ENCODE measurements at regions not wholly inside any gene's neighbourhood (a gene's known extent, or its start where the extent isn't known, plus 50 kb on each side); places are given as distances from the start of the nearest gene placed in this dataset.

DNA sequence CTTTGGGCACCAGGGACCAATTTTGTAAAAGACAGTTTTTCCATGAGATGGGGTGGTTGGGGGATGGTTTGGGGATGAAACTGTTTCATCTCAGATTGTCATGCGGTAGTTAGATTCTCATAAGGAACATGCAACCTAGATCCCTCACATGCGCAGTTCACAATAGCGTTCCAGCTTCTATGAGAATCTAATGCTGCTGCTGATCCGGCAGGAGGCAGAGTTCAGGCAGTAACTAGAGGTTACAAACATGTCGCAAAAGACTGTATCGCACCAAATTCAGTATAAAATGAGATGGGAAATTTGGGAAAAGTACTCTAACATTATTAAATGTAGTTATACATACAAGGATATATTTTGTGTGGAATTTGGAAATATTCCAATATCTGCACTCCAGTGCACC lies 213.2 kb upstream of the LRFN5 start:
- H3K27ac Mint-ChIP-seq, result no peak overlapping the region
- TF ChIP-seq, protein P1, sequence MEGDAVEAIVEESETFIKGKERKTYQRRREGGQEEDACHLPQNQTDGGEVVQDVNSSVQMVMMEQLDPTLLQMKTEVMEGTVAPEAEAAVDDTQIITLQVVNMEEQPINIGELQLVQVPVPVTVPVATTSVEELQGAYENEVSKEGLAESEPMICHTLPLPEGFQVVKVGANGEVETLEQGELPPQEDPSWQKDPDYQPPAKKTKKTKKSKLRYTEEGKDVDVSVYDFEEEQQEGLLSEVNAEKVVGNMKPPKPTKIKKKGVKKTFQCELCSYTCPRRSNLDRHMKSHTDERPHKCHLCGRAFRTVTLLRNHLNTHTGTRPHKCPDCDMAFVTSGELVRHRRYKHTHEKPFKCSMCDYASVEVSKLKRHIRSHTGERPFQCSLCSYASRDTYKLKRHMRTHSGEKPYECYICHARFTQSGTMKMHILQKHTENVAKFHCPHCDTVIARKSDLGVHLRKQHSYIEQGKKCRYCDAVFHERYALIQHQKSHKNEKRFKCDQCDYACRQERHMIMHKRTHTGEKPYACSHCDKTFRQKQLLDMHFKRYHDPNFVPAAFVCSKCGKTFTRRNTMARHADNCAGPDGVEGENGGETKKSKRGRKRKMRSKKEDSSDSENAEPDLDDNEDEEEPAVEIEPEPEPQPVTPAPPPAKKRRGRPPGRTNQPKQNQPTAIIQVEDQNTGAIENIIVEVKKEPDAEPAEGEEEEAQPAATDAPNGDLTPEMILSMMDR (IDR thresholded peaks at IDR 0.05; ENCODE audit: unreplicated experiment), result no peak
- no peaks in the 10 kb centered on the region for H3K36me3 Mint-ChIP-seq (ENCODE audit: insufficient read depth)
- H3K4me1 Mint-ChIP-seq (ENCODE audit: low read depth), result no peaks in the 10 kb centered on the region
- H3K27me3 Mint-ChIP-seq, result no peaks in the 10 kb centered on the region
- no peaks in the 10 kb centered on the region for H3K9me3 Mint-ChIP-seq (ENCODE audit: low read depth)
- H3K4me3 Mint-ChIP-seq (ENCODE audit: low read depth), result no peak overlapping the region
- no peak for DNase-seq (ENCODE audit: low spot score, unreplicated experiment)

DNA sequence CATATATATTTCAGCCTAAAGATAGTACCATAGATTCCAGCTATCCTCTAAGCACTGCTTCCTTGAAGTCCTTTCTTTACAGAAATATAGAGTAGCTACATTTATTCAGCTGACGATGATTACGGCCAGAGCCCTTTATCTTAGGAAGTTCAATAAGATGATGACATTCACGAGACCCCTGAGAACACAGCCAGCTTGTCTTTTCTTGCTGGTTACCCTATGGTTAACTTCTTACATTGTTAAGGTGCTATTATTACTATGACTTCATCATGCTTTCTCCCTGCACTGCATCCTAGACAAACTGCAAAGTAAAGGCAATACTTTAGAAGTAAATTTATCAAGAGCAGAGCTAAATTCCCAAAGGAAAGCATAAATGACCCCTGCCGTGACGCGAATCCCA lies 214.4 kb upstream of the LRFN5 start:
- Mint-ChIP-seq H3K27ac (no peak overlapping the region), H3K4me1 (ENCODE audit: low read depth) (no peaks in the 10 kb centered on the region), H3K27me3 (no peaks in the 10 kb centered on the region), H3K9me3 (ENCODE audit: low read depth) (no peaks in the 10 kb centered on the region), H3K36me3 (ENCODE audit: insufficient read depth) (no peaks in the 10 kb centered on the region), H3K4me3 (ENCODE audit: low read depth) (no peak overlapping the region)
- no peak for DNase-seq (ENCODE audit: low spot score, unreplicated experiment)
- TF ChIP-seq, protein P1 (IDR thresholded peaks at IDR 0.05; ENCODE audit: unreplicated experiment), result no peak

DNA sequence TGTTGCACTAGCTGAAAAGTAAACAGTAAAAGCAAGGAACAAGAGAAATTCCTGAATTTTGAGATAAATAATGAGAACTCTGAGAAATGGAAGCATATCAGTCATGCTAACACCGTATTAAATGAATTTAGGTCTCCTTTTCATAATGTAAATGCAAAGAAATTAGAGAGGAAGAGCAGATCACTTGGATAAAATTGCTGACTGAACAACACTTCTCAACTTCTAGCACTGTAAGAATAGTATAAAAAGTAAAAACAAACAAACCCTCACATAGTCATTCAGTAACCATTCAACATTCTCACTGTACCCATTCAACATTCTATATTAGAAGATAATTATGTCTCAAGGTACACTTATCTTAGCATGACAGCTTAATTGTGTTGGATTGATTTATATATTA lies 217.3 kb upstream of the LRFN5 start:
- no peak overlapping the region for H3K27ac Mint-ChIP-seq
- no peaks in the 10 kb centered on the region for H3K27me3 Mint-ChIP-seq
- H3K9me3 Mint-ChIP-seq (ENCODE audit: low read depth), result no peaks in the 10 kb centered on the region
- no peaks in the 10 kb centered on the region for H3K4me1 Mint-ChIP-seq (ENCODE audit: low read depth)
- no peak for DNase-seq (ENCODE audit: low spot score, unreplicated experiment)
- TF ChIP-seq, protein P1 (IDR thresholded peaks at IDR 0.05; ENCODE audit: unreplicated experiment), result no peak
- H3K36me3 Mint-ChIP-seq (ENCODE audit: insufficient read depth), result no peaks in the 10 kb centered on the region
- H3K4me3 Mint-ChIP-seq (ENCODE audit: low read depth), result no peak overlapping the region

DNA sequence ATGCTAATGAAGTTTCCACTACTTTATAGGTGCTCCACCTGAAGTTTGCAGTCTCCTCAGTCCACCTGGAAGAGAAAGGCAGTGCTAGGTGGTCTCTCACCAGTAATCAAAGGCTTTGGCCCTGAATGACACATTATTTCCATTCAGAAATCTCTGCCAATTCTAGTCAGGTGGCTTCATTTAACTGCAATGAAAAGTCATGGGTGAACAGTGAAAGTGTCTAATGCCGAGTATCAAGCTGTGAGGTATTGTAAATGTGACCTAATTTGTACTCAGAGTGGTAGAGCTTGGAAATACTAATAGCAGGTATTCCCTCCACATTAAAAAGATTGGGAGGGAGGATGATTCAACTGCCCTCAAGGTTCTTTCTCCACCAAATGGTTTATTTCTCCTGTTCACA lies 220.9 kb upstream of the LRFN5 start:
- DNase-seq (ENCODE audit: low spot score, unreplicated experiment), result no peak
- H3K4me1 Mint-ChIP-seq (ENCODE audit: low read depth), result no peaks in the 10 kb centered on the region

DNA sequence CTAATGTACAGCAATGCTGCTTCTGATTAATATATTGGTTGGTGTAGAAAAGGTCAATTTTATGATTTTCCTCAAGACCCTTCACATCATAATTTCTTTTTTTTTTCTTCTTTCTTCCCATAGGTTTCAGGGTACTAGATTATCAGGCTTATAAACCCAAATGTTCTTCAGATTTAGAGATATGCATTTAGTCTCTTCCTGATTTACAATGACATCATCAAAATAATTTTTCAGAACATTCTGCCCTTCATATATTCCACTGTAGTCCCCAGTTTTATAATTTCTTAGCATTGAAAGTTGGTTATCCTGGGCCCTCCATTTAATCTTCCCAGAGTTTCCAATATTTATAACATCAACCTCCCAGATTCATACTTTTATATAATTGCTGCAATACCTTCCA lies 226.7 kb upstream of the LRFN5 start:
- TF ChIP-seq, protein P1 (IDR thresholded peaks at IDR 0.05; ENCODE audit: unreplicated experiment), result no peak
- H3K27ac Mint-ChIP-seq, result no peak overlapping the region
- no peaks in the 10 kb centered on the region for H3K36me3 Mint-ChIP-seq (ENCODE audit: insufficient read depth)
- H3K4me1 Mint-ChIP-seq (ENCODE audit: low read depth), result no peaks in the 10 kb centered on the region
- H3K4me3 Mint-ChIP-seq (ENCODE audit: low read depth), result no peak overlapping the region
- no peaks in the 10 kb centered on the region for H3K27me3 Mint-ChIP-seq
- no peaks in the 10 kb centered on the region for H3K9me3 Mint-ChIP-seq (ENCODE audit: low read depth)
- no peak for DNase-seq (ENCODE audit: low spot score, unreplicated experiment)

More for the DNA sequence above, 220.9 kb upstream of the LRFN5 start:
- TF ChIP-seq, protein P1 (IDR thresholded peaks at IDR 0.05; ENCODE audit: unreplicated experiment), result no peak
- Mint-ChIP-seq H3K27me3 (no peaks in the 10 kb centered on the region), H3K36me3 (ENCODE audit: insufficient read depth) (no peaks in the 10 kb centered on the region), H3K27ac (no peak overlapping the region), H3K9me3 (ENCODE audit: low read depth) (no peaks in the 10 kb centered on the region), H3K4me3 (ENCODE audit: low read depth) (no peak overlapping the region)

Measured in progenitor cell of endocrine pancreas (in vitro differentiated cells).